ENCODE measurements at regions not wholly inside any gene's neighbourhood (a gene's known extent, or its start where the extent isn't known, plus 50 kb on each side); places are given as distances from the start of the nearest gene placed in this dataset.

- TF ChIP-seq, protein P1, sequence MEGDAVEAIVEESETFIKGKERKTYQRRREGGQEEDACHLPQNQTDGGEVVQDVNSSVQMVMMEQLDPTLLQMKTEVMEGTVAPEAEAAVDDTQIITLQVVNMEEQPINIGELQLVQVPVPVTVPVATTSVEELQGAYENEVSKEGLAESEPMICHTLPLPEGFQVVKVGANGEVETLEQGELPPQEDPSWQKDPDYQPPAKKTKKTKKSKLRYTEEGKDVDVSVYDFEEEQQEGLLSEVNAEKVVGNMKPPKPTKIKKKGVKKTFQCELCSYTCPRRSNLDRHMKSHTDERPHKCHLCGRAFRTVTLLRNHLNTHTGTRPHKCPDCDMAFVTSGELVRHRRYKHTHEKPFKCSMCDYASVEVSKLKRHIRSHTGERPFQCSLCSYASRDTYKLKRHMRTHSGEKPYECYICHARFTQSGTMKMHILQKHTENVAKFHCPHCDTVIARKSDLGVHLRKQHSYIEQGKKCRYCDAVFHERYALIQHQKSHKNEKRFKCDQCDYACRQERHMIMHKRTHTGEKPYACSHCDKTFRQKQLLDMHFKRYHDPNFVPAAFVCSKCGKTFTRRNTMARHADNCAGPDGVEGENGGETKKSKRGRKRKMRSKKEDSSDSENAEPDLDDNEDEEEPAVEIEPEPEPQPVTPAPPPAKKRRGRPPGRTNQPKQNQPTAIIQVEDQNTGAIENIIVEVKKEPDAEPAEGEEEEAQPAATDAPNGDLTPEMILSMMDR (IDR thresholded peaks at IDR 0.05): no peak
- Mint-ChIP-seq H3K27me3 (ENCODE audit: low read depth) (peaks cover 32% of the 10 kb centered on the region), H3K27ac (ENCODE audit: unreplicated experiment) (no peak overlapping the region), H3K4me3 (ENCODE audit: unreplicated experiment) (no peak overlapping the region), H3K36me3 (ENCODE audit: low read depth) (no peaks in the 10 kb centered on the region), H3K9me3 (ENCODE audit: low read depth) (peaks cover 10% of the 10 kb centered on the region), H3K4me1 (ENCODE audit: low read depth) (no peaks in the 10 kb centered on the region)
- DNase-seq (ENCODE audit: low spot score): no peak
Measured at GRCh38 chr18:2217356-2217755, 353.9 kb downstream of the METTL4 start.

DNA sequence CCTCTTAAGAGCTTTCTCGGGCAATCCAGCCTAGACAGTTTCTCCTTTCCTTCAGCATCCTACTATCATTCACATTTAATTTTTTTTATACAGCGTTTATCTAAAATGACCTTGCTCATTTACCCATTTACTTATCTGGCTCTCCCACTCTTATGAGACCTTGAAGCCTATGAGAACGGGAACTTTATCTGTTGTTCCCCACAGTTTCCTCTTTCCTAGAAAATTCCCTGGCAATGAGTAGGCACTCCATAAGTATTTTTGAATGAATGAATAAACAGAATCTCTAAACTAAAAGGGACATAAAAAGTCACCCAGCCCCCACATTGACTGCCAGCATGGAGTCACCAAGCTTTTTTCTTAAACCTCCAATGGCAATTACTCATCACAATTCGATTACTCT lies 353.2 kb downstream of the METTL4 start:
- Mint-ChIP-seq H3K27ac (ENCODE audit: unreplicated experiment) (no peak overlapping the region), H3K27me3 (ENCODE audit: low read depth) (peaks cover 30% of the 10 kb centered on the region), H3K9me3 (ENCODE audit: low read depth) (peaks cover 10% of the 10 kb centered on the region), H3K4me3 (ENCODE audit: unreplicated experiment) (no peak overlapping the region), H3K4me1 (ENCODE audit: low read depth) (no peaks in the 10 kb centered on the region), H3K36me3 (ENCODE audit: low read depth) (no peaks in the 10 kb centered on the region)
- no peak for DNase-seq (ENCODE audit: low spot score)
- TF ChIP-seq, protein P1 (IDR thresholded peaks at IDR 0.05): no peak

- no peaks in the 10 kb centered on the region for H3K9me3 Mint-ChIP-seq (ENCODE audit: low read depth)
- H3K36me3 Mint-ChIP-seq (ENCODE audit: low read depth): no peaks in the 10 kb centered on the region
- H3K4me3 Mint-ChIP-seq (ENCODE audit: unreplicated experiment): no peak overlapping the region
- no peaks in the 10 kb centered on the region for H3K4me1 Mint-ChIP-seq (ENCODE audit: low read depth)
- TF ChIP-seq, protein P1 (IDR thresholded peaks at IDR 0.05): no peak
- H3K27me3 Mint-ChIP-seq (ENCODE audit: low read depth): peaks cover 28% of the 10 kb centered on the region
- no peak for DNase-seq (ENCODE audit: low spot score)
- no peak overlapping the region for H3K27ac Mint-ChIP-seq (ENCODE audit: unreplicated experiment)
Measured at GRCh38 chr18:2219706-2220105, 351.6 kb downstream of the METTL4 start.

DNA sequence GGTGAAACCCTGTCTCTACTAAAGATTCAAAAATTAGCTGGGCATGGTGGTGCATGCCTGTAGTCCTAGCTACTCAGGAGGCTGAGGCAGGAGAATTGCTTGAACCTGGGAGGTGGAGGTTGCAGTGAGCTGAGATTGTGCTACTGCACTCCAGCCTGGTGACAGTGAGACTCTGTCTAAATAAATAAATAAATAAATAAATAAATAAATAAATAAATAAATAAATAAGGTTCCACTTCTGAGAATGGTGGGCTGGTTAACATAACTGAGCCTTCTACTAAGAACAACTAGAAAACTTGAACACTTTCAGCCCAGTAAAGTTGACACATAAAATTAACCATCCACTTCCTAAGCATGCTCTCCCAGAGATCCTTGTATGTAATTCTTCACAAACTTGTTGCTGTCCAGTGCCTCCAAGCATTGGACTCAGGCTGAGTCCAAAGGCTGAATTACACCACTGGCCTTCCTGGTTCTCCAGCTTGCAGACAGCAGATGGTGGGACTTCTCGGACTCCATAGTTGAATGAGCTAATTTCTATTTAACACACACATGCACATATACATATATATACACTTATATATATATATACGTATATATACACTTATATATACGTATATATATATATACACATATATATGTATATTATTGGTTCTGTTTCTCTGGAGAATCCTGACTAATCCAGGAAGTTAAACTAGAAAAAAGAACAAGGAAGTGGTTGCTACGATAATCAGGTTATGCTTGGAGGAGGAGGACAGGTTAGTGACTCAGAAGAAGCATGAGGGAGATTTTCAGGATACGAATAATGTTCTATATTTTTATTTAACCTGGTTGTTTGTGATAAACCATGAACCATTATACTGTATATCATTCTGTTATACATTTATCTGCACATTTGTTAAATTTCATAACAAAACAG lies 348.8 kb downstream of the METTL4 start:
- Mint-ChIP-seq H3K9me3 (ENCODE audit: low read depth) (no peaks in the 10 kb centered on the region), H3K4me1 (ENCODE audit: low read depth) (no peaks in the 10 kb centered on the region), H3K27ac (ENCODE audit: unreplicated experiment) (no peak overlapping the region), H3K4me3 (ENCODE audit: unreplicated experiment) (no peak overlapping the region), H3K27me3 (ENCODE audit: low read depth) (peaks cover 29% of the 10 kb centered on the region), H3K36me3 (ENCODE audit: low read depth) (no peaks in the 10 kb centered on the region)
- DNase-seq (ENCODE audit: low spot score): no peak
- TF ChIP-seq, protein P1 (IDR thresholded peaks at IDR 0.05): no peak

DNA sequence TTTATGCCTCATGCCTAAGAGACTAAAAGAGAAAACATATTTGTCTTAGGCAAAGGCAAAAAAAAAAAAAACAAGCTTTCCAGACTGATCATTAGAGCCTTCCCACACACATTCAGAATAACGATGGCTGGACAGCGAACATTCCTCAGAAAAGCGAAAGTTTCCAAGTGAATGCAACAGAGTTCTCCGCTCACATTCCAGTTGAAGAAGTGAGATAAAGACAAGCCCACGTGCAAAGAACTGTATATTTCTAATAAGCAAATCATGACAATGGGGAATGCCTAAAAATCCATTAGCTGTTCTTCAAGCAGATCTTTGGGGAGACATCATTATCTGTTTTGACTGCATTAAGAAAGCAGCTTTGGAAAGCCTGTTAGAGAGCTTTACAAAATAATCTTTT lies 347.9 kb downstream of the METTL4 start:
- H3K4me1 Mint-ChIP-seq (ENCODE audit: low read depth): no peaks in the 10 kb centered on the region
- H3K27ac Mint-ChIP-seq (ENCODE audit: unreplicated experiment): no peak overlapping the region

More for the DNA sequence above, 347.9 kb downstream of the METTL4 start:
- H3K36me3 Mint-ChIP-seq (ENCODE audit: low read depth): no peaks in the 10 kb centered on the region
- H3K27me3 Mint-ChIP-seq (ENCODE audit: low read depth): peaks cover 24% of the 10 kb centered on the region
- DNase-seq (ENCODE audit: low spot score): no peak
- no peaks in the 10 kb centered on the region for H3K9me3 Mint-ChIP-seq (ENCODE audit: low read depth)
- H3K4me3 Mint-ChIP-seq (ENCODE audit: unreplicated experiment): no peak overlapping the region
- TF ChIP-seq, protein P1 (IDR thresholded peaks at IDR 0.05): no peak
